ENCODE measurements at regions not wholly inside any gene's neighbourhood (a gene's known extent, or its start where the extent isn't known, plus 50 kb on each side); places are given as distances from the start of the nearest gene placed in this dataset.

GRCh38 chr16:5735444-5735843 is 637.8 kb upstream of the EEF2KMT start:
- H3K4me3 ChIP-seq = no peak overlapping the region
- no peak for DNase-seq
- H3K9me3 ChIP-seq (ENCODE audit: control insufficient read depth in 4 of 4, insufficient read depth in 3 of 4, low read length in 3 of 4) = no peaks in the 10 kb centered on the region
- 94 to 97% methylated on average over 12 of the region's 12 CpGs for WGBS, 2 donors
- no peaks in the 10 kb centered on the region for H3K4me1 ChIP-seq (ENCODE audit: control insufficient read depth in 5 of 5, insufficient read depth in 5 of 5, low read length in 5 of 5)
- H3K9ac ChIP-seq (ENCODE audit: insufficient read depth in 1 of 2, low read length in 2 of 2) = no peak overlapping the region
- no peaks in the 10 kb centered on the region for H3K36me3 ChIP-seq (ENCODE audit: control insufficient read depth in 4 of 4, insufficient read depth in 4 of 4, low read length in 4 of 4)
- ATAC-seq (ENCODE audit: insufficient read depth, low FRiP score) = no peak
- no peak for TF ChIP-seq CTCF (IDR thresholded peaks at IDR 0.05; ENCODE audit: control extremely low read depth, extremely low read depth)
- H3K27ac ChIP-seq (ENCODE audit: low read depth in 1 of 2, low read length in 1 of 2) = no peak overlapping the region
- no peaks in the 10 kb centered on the region for H3K27me3 ChIP-seq (ENCODE audit: control insufficient read depth in 3 of 3, insufficient read depth in 3 of 3, low read length in 2 of 3)

- DNase-seq (no peak), ATAC-seq (ENCODE audit: insufficient read depth, low FRiP score) (no peak)
- no peak overlapping the region for H3K4me3 ChIP-seq
- H3K9ac ChIP-seq (ENCODE audit: insufficient read depth in 1 of 2, low read length in 2 of 2) = no peak overlapping the region
- no peaks in the 10 kb centered on the region for H3K36me3 ChIP-seq (ENCODE audit: control insufficient read depth in 4 of 4, insufficient read depth in 4 of 4, low read length in 4 of 4)
- no peaks in the 10 kb centered on the region for H3K4me1 ChIP-seq (ENCODE audit: control insufficient read depth in 5 of 5, insufficient read depth in 5 of 5, low read length in 5 of 5)
- no peak for TF ChIP-seq CTCF (IDR thresholded peaks at IDR 0.05; ENCODE audit: control extremely low read depth, extremely low read depth)
- 97% methylated on average over 4 of the region's 4 CpGs for WGBS, 2 donors
- no peaks in the 10 kb centered on the region for H3K9me3 ChIP-seq (ENCODE audit: control insufficient read depth in 4 of 4, insufficient read depth in 3 of 4, low read length in 3 of 4)
- H3K27ac ChIP-seq (ENCODE audit: low read depth in 1 of 2, low read length in 1 of 2) = no peak overlapping the region
- no peaks in the 10 kb centered on the region for H3K27me3 ChIP-seq (ENCODE audit: control insufficient read depth in 3 of 3, insufficient read depth in 3 of 3, low read length in 2 of 3)
Observed at GRCh38 chr16:5730783-5731182, 633.2 kb upstream of the EEF2KMT start.

GRCh38 chr16:5722116-5722619 is 624.6 kb upstream of the EEF2KMT start:
- Histone ChIP-seq H3K36me3 (ENCODE audit: control insufficient read depth in 4 of 4, insufficient read depth in 4 of 4, low read length in 4 of 4) (no peaks in the 10 kb centered on the region), H3K9ac (ENCODE audit: insufficient read depth in 1 of 2, low read length in 2 of 2) (no peak overlapping the region), H3K27ac (ENCODE audit: low read depth in 1 of 2, low read length in 1 of 2) (no peak overlapping the region), H3K4me3 (no peak overlapping the region), H3K4me1 (ENCODE audit: control insufficient read depth in 5 of 5, insufficient read depth in 5 of 5, low read length in 5 of 5) (no peaks in the 10 kb centered on the region), H3K27me3 (ENCODE audit: control insufficient read depth in 3 of 3, insufficient read depth in 3 of 3, low read length in 2 of 3) (no peaks in the 10 kb centered on the region), H3K9me3 (ENCODE audit: control insufficient read depth in 4 of 4, insufficient read depth in 3 of 4, low read length in 3 of 4) (no peaks in the 10 kb centered on the region)
- ATAC-seq (ENCODE audit: insufficient read depth, low FRiP score) (no peak), DNase-seq (no peak)
- TF ChIP-seq CTCF (IDR thresholded peaks at IDR 0.05; ENCODE audit: control extremely low read depth, extremely low read depth) = no peak
- 82 to 88% methylated on average over 5 of the region's 5 CpGs for WGBS, 2 donors

- no peak overlapping the region for H3K27ac ChIP-seq (ENCODE audit: low read depth in 1 of 2, low read length in 1 of 2)
- H3K4me3 ChIP-seq = no peak overlapping the region
- no peaks in the 10 kb centered on the region for H3K27me3 ChIP-seq (ENCODE audit: control insufficient read depth in 3 of 3, insufficient read depth in 3 of 3, low read length in 2 of 3)
- ATAC-seq (ENCODE audit: insufficient read depth, low FRiP score) (no peak), DNase-seq (no peak)
- H3K4me1 ChIP-seq (ENCODE audit: control insufficient read depth in 5 of 5, insufficient read depth in 5 of 5, low read length in 5 of 5) = no peaks in the 10 kb centered on the region
- TF ChIP-seq CTCF (IDR thresholded peaks at IDR 0.05; ENCODE audit: control extremely low read depth, extremely low read depth) = no peak
- no peak overlapping the region for H3K9ac ChIP-seq (ENCODE audit: insufficient read depth in 1 of 2, low read length in 2 of 2)
- 69 to 81% methylated on average over 2 of the region's 2 CpGs for WGBS, 2 donors
- peaks cover 0 to 2% (median 0%) of the 10 kb centered on the region in 4 donors for H3K9me3 ChIP-seq (ENCODE audit: control insufficient read depth in 4 of 4, insufficient read depth in 3 of 4, low read length in 3 of 4)
- H3K36me3 ChIP-seq (ENCODE audit: control insufficient read depth in 4 of 4, insufficient read depth in 4 of 4, low read length in 4 of 4) = no peaks in the 10 kb centered on the region
Observed at GRCh38 chr16:5715155-5715554, 617.6 kb upstream of the EEF2KMT start.

Measured in lung (tissue), 11 donors.